ENCODE measurements at regions not wholly inside any gene's neighbourhood (a gene's known extent, or its start where the extent isn't known, plus 50 kb on each side); places are given as distances from the start of the nearest gene placed in this dataset.

DNA sequence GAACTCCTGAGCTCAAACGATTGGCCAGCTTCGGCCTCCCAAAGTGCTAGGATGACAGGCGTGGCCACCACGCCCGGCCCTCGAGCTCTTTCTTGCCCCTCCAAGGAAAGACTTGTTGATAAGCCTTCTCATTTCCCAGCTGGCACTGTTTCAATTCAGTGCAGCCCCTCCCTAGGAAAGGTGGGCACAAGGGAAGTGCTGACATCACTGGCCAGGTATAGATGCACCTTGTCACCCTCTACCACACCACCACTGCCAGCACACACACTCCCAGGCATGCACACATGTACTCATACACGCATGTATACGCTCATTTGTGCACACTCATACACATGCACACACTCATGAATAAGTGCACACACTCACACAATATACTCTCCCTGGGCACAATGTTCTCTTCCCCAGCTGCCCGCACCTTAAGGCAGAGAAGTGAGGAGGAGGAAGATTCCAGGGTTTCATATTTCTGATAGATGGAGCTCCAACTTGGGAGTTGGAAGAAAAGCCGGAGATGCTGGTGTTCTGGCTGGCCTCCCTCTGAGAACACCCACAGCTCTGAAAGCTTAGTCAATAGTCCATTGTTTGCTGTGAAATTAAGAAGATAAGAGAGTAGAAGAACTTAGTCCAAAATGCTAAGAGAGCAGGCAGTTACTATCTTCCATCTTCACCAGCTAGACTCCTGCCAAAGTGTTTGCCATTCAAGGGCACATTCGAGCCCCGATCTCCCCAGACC is 196.7 kb downstream of the FOXO1 start:
- no peak for DNase-seq

- no peak for DNase-seq
Measured at GRCh38 chr13:40470660-40471059, 195.8 kb downstream of the FOXO1 start.

GRCh38 chr13:40471076-40471475 is 195.4 kb downstream of the FOXO1 start:
- no peak for DNase-seq

DNA sequence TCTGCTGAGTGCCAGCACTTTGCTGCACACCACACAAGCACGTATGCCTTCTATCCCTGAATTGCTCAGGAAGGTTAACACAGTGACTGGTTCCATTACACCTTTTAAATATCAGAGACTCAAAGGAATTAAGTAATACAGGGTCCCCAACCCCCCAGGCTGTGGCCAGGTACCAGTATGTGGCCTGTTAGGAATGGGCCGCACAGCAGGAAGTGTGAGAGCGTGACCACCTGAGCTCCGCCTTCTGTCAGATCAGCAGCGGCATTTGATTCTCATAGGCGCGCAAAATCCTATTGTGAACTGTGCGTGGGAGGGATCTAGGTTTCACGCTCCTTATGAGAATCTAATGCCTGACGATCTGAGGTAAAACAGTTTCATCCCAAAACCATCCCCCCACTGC is 194.5 kb downstream of the FOXO1 start:
- no peak for DNase-seq

GRCh38 chr13:40472427-40473220 is 193.8 kb downstream of the FOXO1 start:
- no peak for DNase-seq

GRCh38 chr13:40475617-40476016 is 190.8 kb downstream of the FOXO1 start:
- no peak for DNase-seq

- DNase-seq, result no peak
Measured at GRCh38 chr13:40476175-40476958, 190.1 kb downstream of the FOXO1 start.

DNA sequence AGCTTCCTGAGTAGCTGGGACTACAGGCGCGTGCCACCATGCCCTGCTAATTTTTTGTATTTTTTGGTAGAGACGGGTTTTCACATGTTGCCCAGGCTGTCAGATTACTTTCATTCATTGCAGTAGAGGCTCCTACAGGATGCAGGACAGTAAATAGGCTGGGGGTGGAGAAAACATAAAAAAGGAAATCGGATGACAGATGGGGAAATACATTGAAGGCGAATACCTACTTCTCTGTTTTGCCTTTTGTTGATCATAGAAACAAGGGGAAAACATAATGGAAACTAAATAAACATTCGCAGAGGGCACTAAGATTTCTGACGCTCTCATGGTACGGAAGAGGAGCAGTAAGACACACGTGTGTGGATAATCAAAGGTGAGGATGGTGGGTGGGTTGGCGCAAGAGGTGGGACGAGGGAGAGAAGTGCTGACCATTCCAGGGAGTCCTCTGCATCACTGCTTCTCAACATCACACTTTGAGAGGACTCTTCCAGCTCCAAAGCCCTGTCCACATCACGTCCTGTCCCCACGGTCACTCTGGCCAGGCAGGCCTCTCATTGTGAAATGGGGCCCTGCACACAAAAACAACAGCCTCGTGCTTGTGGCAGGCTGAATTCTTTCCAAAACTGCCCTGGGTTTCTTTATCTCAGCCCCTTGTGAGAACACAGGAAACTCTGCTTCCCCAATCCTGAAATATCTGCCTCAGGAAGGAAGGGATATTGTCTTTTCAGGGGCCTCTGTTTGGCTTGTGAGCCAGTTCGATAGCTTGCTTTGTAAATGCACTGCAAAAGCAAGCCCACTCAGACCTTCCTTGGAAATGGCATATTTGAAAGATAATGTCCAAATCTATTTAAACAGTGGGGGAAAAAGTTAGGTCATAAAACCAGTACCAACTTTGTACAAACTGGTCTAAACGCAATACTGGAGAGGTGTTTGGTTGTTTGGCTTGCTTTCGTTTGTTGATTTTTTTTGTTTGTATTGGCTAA is 188.5 kb downstream of the FOXO1 start:
- DNase-seq, result no peak

GRCh38 chr13:40478775-40479174 is 187.7 kb downstream of the FOXO1 start:
- DNase-seq, result no peak

- no peak for DNase-seq
Measured at GRCh38 chr13:40479196-40479845, 187.1 kb downstream of the FOXO1 start.

GRCh38 chr13:40480012-40480914 is 186.2 kb downstream of the FOXO1 start:
- DNase-seq, result no peak

DNA sequence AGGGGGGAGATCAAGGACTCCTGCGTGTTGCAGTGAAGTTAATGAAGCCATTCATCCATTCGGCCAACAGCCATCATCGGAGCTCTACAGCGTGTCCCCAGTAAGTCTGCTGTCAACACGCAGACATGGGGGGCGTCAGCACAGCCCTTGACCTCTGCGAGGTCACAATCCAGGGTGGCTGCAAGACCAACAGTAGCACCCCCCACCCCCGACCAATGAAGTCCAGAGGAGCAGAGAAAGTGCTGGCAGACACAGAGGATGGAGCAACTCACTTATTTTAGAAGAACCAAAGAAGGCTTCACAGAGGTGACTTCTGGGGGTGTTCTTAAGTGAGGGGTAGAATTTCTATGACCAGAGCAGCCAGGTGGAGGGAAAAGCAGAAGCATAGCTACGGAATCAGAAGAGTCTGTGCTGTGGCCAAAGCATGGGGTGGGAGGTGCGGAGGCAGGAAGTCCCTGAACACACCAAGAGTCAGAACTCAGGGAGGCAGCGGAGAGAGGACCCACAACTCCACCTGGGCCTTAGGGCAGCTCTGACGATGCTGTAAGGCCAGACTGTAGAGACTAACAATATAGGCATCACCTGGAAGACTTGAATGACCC is 185.4 kb downstream of the FOXO1 start:
- no peak for DNase-seq

- no peak for DNase-seq
Measured at GRCh38 chr13:40483601-40484000, 182.8 kb downstream of the FOXO1 start.

GRCh38 chr13:40484101-40484800 is 182.2 kb downstream of the FOXO1 start:
- no peak for DNase-seq

- DNase-seq, result no peak
Measured at GRCh38 chr13:40484974-40485373, 181.5 kb downstream of the FOXO1 start.

DNA sequence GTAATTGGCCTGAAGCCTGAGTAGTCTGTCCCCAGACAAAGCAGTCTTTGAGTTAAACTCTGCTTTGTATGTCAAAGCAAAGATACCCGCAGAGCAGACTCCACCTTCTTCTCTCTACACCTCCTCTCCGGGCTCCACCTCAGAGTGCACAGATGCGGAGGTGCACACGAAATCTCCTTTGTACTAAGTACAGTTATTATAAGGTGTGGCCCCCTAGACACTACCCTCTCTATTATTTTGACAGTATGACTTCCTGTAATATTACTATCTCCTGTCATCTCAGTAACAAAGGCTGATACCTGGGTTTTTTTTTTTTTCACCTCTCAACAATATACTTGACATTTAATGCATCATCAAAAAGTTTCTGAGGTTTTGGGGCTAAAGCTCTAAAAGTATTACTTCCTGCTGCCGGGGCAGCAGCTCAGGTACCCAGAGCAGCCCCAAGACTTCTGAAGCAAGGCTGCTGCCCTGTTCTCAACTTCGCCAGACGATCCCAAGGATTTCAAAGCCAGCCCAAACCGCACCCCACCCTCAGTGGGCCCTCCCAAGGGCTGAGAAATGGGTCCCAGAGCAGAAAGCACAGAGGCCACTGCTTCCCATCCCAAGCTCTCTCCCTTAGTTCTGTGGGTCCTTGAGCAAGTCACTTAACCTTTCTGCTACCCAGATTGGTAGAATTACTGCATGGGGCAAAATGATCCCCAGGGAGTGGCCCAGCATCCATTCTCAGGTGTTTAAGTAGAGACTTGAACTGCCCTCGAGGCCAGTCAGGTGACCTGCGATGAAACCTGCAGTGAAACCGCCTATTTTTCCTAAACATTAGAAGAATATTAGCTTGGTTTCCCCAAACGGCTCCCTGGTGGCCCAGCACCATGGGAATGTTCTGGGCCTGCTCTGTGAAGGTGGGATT is 180.6 kb downstream of the FOXO1 start:
- DNase-seq, result no peak

DNA sequence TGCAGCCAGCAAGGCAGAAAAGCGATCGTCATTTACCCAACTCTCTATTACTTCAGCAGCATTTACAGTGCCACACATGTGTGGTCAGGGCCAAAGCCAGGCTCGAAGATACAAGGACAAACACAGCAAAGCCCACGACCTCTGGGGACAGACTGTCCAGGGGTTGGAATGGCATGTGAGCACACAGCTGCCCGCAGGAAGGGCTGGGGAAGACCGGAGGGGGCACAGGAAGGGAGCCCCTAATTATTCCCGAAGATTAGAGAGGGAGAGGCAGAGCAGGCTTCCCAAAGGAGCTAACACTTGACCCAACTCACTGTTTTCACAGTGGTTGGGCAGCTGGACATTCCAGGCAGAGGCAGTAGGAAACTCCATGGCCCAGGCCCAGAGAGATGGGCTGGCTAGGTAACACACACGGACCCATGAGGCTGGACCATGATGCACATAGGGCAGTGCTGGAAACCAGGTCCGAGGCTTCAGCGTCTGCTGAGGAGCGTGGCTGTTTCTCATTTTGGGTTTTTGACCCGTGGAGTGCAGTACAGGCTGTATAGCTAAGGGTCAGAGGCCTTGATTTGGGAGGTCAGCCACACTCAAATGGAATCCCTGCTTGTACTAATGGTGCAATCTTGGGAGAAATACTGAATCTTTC is 179.8 kb downstream of the FOXO1 start:
- DNase-seq, result no peak

DNA sequence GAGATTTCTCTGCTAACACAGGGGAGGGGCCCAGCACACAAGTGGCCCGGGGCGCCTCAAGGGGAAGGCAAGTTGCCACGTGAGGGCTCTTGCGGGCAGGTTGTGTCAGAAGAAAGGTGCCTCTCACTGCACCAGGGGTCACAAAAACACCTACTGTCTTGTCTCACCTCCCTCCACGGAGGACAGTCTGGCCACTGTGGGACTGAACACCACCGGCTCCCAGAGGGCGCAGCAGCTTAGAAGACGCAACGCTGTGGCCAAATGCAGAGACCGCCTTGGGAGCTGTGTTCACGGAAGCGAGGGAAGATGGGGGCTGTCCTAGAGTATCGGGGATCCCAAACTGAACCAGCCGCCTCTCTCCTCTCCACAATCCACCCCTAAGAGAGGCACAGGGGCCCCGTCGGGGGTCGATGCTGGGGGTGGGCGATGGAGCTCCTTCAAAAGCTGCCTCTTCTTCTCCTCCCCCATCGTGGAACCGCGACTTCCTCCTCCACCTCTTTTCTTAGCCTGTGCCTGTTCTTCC is 177.5 kb downstream of the FOXO1 start:
- no peak for DNase-seq
